Adrenal gland (tissue), 5 donors: ENCODE measurements at regions not wholly inside any gene's neighbourhood (a gene's known extent, or its start where the extent isn't known, plus 50 kb on each side); places are given as distances from the start of the nearest gene placed in this dataset.

Experiments used
- POLR2A ChIP-seq, 2 donors: fragments of 450-650 bp; IDR thresholded peaks; one replicate each; pipeline ENCODE4 v1.6.1; 2017; ENCODE audit warnings: antibody characterized with exemption in 2 of 2, mild to moderate bottlenecking in 2 of 2, moderate library complexity in 1 of 2
- TF ChIP-seq, protein P1 (sequence below), 6 experiments: fragments of 450-650 bp in 4 of 6; fragments of 200-600 bp in 2 of 6; sonication (generic) in 1 of 6; IDR thresholded peaks; 1 replicate in 5 of 6; 2 replicates in 1 of 6; pipeline versions ENCODE4 v1.5.1 to v1.8.0; 2016 to 2021; ENCODE audit warnings: antibody characterized with exemption in 6 of 6, mild to moderate bottlenecking in 2 of 6, moderate library complexity in 1 of 6
- donor health status: DM: no; HTN: no; CAD: no.

DNA sequence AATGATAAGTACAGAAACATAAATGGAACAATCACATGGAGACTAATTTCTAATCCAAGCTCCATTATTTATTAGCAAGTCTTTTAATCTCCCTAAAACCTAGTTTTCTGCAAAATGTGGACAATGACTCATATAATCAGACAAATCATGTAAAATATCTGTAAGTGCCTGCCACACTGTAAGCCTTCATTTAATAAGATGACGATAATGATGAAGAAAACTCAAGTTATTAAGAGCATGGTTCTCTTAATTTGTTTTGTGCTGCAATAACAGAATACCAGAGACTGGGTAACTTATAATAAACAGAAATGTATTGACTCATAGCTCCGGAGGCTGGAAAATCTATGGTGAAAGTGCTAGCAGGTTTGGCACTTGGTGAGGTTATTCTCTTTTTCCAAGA, 535.3 kb upstream of the LRFN5 start:
- TF ChIP-seq POLR2A (IDR thresholded peaks at IDR 0.05) = no peak
- TF ChIP-seq, protein P1, sequence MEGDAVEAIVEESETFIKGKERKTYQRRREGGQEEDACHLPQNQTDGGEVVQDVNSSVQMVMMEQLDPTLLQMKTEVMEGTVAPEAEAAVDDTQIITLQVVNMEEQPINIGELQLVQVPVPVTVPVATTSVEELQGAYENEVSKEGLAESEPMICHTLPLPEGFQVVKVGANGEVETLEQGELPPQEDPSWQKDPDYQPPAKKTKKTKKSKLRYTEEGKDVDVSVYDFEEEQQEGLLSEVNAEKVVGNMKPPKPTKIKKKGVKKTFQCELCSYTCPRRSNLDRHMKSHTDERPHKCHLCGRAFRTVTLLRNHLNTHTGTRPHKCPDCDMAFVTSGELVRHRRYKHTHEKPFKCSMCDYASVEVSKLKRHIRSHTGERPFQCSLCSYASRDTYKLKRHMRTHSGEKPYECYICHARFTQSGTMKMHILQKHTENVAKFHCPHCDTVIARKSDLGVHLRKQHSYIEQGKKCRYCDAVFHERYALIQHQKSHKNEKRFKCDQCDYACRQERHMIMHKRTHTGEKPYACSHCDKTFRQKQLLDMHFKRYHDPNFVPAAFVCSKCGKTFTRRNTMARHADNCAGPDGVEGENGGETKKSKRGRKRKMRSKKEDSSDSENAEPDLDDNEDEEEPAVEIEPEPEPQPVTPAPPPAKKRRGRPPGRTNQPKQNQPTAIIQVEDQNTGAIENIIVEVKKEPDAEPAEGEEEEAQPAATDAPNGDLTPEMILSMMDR (IDR thresholded peaks at IDR 0.05) = no peak
